ENCODE measurements at regions not wholly inside any gene's neighbourhood (a gene's known extent, or its start where the extent isn't known, plus 50 kb on each side); places are given as distances from the start of the nearest gene placed in this dataset.
A peak's percentile ranks its signal among the peaks of the same experiment; 100 is the strongest.

DNA sequence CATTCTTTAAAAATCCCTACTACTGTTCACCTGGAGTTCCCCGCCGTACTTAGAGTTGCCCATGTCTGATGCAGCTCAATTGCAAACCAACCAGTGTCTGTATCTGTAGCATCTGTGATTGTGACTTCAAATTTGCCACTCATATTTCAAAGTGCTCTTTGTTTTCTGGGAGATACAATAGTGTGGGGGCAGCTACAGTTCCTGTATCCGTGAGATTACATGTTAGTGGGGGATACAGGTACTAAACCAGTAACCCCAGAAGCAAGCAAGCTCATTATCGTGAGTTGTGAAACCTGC, 140.9 kb downstream of the ANKRD60 start:
- DNase-seq, result no peak

- peak; percentile 36 for DNase-seq
These were observed 141.5 kb downstream of the ANKRD60 start for GRCh38 chr20:58086763-58087561.

GRCh38 chr20:58084966-58085365, 143.5 kb downstream of the ANKRD60 start:
- no peak for DNase-seq

DNA sequence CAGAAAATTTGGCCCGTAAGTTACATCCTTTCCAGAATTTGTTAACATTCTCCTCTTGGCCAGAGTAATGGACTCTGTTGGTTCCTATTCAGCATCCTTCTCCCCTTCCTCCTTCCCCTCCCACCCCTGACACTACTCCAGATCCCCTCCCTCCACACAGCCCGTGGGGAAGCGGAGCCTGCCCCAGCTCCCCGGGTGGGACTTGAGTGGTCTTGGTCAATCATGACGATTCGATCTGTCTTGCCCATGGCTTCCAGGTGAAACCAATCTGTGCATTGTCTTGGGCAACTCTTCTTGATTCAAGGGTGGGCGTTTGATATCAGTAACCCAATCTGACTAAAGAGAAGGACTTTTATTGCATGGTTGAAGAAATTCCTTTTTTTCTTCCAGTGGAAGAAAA, 143.9 kb downstream of the ANKRD60 start:
- no peak for DNase-seq

DNA sequence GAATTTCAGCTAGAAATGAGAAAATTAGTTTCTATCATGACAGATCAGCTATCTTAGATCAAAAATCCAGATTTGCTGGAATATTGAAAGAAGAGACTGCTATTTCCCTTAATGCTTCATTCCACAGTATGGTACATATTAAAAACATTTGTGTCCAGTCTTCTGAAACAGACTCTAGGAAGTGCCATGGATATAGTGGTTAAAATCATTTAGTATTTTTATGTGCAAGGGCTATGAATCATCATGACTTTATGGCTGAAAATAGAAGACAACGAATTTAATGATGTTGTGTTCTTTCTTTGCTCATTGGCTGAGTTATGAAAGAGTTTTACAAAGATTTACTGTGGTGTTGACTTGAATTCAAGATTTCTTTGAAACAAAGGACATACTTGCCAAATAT, 146.6 kb downstream of the ANKRD60 start:
- no peak for DNase-seq

DNA sequence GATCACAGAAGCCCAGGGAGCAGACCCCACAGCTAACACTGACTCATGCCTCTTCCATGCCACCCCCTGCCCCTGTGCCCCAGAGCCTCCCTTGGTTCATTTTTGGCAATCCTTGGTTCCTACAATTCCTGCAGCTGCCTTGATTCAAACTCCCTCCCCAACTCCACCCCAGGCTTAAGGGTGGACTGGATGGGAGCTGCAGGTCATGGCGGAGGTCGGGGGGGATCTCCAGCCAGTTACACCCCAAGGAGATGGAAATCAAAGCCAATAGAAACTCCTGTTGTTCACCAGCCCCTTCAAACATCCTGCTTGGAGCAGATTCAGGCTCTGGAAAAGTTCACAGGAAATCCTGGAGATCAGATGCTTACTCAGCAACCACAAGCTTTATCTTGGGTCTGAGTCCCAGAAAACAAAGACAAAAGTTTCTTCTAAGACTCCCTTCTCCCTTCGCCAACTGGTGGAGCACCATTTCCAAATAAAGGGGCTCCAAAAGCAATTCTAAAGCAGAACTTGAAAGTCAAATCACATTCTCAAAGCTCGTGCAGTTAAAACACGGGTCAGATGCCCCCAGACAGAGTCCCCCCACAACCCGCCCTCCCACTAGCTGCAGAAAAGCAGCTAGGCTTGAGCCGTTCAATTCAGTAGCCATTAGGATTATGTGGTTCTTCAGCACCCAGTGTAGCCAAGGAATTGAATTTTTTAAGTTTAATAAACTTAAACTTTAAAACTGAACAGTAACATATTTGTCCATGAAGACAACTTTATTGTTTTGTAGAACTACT, 149.5 kb downstream of the ANKRD60 start:
- no peak for DNase-seq

DNA sequence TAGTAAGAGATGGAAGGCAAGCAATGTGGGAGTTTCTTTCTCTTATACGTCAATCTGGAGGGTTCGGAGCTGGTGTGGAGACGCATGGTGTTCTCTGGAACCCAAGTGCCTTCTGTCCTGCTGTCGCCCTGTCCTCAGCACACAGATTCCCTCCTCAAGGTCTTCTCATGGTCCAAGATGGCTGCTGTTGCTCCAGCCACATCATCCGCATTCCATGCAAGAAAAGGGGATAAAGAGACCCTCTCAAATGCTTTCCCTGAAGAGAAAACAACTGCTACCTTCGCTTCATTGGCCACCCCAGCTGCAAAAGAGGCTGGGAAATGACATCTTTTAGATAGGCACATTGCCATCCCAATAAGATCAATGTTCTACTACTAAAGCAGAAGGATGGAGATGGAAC, 151.2 kb downstream of the ANKRD60 start:
- no peak for DNase-seq

GRCh38 chr20:58076405-58076804, 152.0 kb downstream of the ANKRD60 start:
- DNase-seq, result no peak

DNA sequence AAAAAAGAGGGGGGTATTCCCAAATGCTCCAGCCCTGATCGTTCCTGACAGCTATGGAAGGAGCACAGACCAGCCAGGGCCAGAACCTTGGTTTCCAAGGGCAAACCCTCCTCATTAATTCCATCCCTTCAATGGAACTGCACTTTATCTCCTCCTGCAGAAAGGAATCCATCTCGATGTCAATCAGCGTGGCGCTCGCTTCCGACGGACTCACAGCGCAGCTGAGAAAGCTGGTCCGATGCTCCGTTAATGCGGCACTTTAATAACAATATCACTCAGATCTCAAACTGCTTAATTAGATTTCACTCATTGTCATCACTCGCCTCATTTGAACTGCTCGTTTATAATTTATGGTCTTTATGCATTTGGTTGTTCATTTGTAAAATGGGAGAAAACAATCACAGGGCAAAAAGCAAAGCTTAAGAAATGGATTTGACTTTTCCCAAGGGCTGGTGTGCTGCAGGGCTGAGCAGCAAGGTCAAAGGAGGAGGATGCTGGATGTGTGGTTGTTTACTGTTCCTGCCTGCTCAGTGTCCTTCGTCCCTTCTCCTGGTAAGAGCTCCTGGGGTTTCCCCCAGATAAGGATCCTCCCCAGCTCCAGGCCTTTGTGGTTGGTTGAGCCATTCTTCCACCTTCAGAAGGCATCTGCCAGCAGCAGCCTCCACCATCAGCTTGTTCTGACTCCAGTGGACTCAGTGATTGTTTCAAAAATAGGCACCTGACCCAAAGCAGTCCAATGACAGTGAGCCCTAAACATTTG, 152.7 kb downstream of the ANKRD60 start:
- DNase-seq, result no peak

GRCh38 chr20:58073945-58074856, 154.3 kb downstream of the ANKRD60 start:
- no peak for DNase-seq

GRCh38 chr20:58072695-58073671, 155.5 kb downstream of the ANKRD60 start:
- DNase-seq, result no peak

GRCh38 chr20:58071991-58072390, 156.5 kb downstream of the ANKRD60 start:
- DNase-seq, result no peak

- no peak for DNase-seq
These were observed 157.2 kb downstream of the ANKRD60 start for GRCh38 chr20:58071298-58071697.

- no peak for DNase-seq
These were observed 157.7 kb downstream of the ANKRD60 start for GRCh38 chr20:58070664-58071196.

GRCh38 chr20:58069796-58070663, 158.4 kb downstream of the ANKRD60 start:
- no peak for DNase-seq

DNA sequence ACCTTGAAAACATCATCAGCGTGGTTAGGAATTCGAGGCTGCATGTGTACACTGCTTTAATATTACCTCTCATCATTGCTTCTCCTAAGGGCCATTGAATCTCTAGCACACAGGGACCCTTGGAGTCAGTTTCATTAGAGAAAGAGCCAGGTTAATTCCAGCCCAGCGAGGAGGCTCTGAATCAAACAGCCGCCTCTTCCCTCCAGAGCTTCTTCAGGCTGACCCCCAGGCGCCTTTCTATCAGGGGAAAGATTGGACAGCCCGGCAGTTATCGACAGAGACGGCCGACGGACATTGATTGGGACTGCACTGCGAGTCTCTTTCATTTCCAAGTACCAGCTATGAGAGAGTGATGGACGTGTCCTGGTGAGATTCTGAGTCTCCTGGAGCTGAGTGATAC, 159.2 kb downstream of the ANKRD60 start:
- no peak for DNase-seq

DNA sequence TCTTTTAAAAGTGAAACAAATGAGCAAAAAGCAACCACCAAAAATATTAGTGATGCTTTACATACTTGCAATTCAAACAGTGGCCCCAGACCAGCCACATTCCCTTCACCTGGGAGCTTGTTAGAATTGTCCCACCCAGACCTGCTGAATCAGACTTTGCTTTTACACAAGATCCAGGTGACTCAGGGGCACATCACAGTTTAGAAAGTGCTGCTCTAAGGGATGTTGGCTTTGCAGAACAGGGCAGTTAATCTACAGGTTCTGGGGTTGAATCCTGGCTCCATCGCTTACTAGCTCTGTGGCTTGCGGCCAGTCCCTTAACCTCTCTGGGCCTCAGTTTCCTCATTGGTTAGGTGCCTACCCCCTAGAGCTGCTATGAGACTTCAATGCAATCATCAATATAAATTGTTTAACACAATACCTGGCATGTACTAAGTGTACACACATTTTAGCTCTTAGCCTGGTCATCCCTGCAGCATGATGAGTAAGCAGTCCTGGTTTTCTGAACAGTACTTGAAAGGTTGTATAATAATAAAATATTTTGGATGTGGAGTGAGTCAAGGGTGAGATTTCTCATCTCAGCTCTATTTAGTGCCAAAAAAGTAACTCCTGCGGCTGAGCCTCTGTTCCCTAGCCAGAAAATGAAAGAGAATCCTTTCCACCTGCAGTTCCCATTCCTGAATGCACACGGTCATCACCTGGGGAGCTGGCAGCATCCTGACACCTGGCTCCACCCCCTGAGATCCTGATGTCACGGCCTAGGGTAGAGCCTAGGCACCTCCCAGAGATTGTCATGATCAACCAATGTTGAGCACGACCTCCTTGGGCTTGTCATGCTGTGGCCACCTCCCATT, 162.7 kb downstream of the ANKRD60 start:
- DNase-seq, result no peak

DNA sequence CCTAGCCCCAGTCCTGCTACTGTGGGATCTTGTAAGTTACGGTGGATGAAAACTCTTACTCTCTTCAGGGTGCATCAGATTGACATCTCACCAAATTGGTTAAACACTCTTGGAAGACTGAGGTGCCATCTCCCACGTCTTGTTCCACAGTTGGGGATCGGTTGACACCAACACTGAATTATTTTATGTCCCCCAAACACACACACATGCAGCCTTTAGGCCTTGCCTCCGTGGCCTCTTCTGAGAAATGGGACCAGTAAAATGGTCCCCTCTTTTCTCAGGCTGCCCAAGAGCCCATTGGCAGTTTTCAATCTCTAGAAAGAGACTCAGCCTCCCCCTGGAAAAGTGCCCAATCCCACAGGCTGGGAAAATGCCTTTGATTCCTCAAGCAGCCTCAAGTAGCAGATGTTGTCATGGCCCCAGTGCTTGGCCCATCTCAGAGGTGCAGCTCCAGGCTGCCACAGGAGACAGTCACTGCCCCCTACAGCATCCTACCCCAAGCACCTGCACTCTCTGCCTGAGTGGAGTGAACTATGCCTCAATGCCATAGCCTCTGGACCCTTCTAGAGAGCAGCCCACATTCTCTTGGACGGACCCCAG, 163.9 kb downstream of the ANKRD60 start:
- DNase-seq, result no peak

GRCh38 chr20:58059260-58059544, 169.3 kb downstream of the ANKRD60 start:
- no peak for DNase-seq

All from NCI-H1105 (cell line).